ENCODE measurements at regions not wholly inside any gene's neighbourhood (a gene's known extent, or its start where the extent isn't known, plus 50 kb on each side); places are given as distances from the start of the nearest gene placed in this dataset.

DNA sequence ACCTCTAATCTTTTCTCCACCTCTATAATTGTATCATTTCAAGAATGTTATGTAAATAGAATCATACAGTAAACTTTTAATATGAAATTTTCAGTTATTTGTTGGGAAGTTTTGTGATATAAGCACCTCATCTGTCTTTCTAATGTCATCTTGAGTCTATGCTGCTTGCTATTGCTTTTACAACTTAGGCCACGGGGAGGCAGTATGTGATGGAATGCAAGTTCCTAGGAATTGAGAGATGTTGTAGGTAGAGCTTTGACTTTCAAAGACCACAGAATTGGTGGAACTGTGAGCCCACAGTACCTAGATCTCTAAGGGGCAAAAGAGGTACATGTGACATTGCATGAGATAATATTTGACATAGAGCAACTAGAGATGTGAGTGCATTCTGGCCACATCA lies 328.3 kb downstream of the MFSD1 start:
- Histone ChIP-seq H3K27ac (ENCODE audit: low read depth, low read length) (no peak overlapping the region), H3K27me3 (ENCODE audit: control insufficient read depth, low read length) (no peaks in the 10 kb centered on the region), H3K36me3 (ENCODE audit: control insufficient read depth, low read length) (no peaks in the 10 kb centered on the region), H3K4me3 (ENCODE audit: low read length) (no peak overlapping the region), H3F3A (ENCODE audit: control insufficient read depth, insufficient read depth) (no peaks in the 10 kb centered on the region), H3K9me3 (ENCODE audit: control insufficient read depth, insufficient read depth, low read length) (no peaks in the 10 kb centered on the region), H4K20me1 (ENCODE audit: control insufficient read depth, insufficient read depth, low read depth, low read length) (no peaks in the 10 kb centered on the region), H3K4me2 (ENCODE audit: low read length) (no peak overlapping the region), H3K9me2 (replicated peaks; ENCODE audit: control insufficient read depth, low read length) (no peaks in the 10 kb centered on the region), H3K79me2 (ENCODE audit: control insufficient read depth, low read length) (no peaks in the 10 kb centered on the region), H3K4me1 (ENCODE audit: control insufficient read depth, low read length) (no peaks in the 10 kb centered on the region)
- no peak for TF ChIP-seq EZH2phosphoT487 (IDR thresholded peaks at IDR 0.05; ENCODE audit: borderline replicate concordance, low read length)
- TF ChIP-seq, protein P1, sequence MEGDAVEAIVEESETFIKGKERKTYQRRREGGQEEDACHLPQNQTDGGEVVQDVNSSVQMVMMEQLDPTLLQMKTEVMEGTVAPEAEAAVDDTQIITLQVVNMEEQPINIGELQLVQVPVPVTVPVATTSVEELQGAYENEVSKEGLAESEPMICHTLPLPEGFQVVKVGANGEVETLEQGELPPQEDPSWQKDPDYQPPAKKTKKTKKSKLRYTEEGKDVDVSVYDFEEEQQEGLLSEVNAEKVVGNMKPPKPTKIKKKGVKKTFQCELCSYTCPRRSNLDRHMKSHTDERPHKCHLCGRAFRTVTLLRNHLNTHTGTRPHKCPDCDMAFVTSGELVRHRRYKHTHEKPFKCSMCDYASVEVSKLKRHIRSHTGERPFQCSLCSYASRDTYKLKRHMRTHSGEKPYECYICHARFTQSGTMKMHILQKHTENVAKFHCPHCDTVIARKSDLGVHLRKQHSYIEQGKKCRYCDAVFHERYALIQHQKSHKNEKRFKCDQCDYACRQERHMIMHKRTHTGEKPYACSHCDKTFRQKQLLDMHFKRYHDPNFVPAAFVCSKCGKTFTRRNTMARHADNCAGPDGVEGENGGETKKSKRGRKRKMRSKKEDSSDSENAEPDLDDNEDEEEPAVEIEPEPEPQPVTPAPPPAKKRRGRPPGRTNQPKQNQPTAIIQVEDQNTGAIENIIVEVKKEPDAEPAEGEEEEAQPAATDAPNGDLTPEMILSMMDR (IDR thresholded peaks at IDR 0.05; ENCODE audit: low read depth, low read length, poor library complexity, severe bottlenecking), result peak; percentile 77

DNA sequence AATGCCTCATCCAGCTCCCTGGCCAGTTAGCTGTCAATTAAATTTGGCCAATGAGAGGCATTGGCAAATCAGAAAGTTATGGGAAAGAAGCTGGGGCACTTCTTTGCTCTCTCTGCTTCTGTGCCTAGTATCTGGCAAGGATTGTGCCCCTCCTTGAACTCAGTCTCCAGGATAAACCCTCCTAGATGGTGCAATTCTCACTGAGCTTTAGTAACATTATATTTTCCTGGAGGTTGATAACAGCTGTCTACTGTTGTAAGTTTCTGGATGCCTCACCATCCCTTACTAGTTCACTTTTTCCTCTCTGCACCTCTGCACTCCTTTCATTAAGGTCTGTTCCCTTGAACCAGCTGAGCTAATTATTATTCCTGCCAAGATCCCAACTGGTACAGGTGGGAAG lies 329.5 kb downstream of the MFSD1 start:
- H3K27ac ChIP-seq (ENCODE audit: low read depth, low read length), result no peak overlapping the region
- no peaks in the 10 kb centered on the region for H3K27me3 ChIP-seq (ENCODE audit: control insufficient read depth, low read length)
- no peaks in the 10 kb centered on the region for H3K9me2 ChIP-seq (replicated peaks; ENCODE audit: control insufficient read depth, low read length)
- TF ChIP-seq EZH2phosphoT487 (IDR thresholded peaks at IDR 0.05; ENCODE audit: borderline replicate concordance, low read length), result no peak
- TF ChIP-seq, protein P1 (IDR thresholded peaks at IDR 0.05; ENCODE audit: low read depth, low read length, poor library complexity, severe bottlenecking), result no peak
- no peak overlapping the region for H3K4me2 ChIP-seq (ENCODE audit: low read length)
- H3K4me1 ChIP-seq (ENCODE audit: control insufficient read depth, low read length), result no peaks in the 10 kb centered on the region
- no peaks in the 10 kb centered on the region for H3K36me3 ChIP-seq (ENCODE audit: control insufficient read depth, low read length)
- H3K9me3 ChIP-seq (ENCODE audit: control insufficient read depth, insufficient read depth, low read length), result no peaks in the 10 kb centered on the region
- H3F3A ChIP-seq (ENCODE audit: control insufficient read depth, insufficient read depth), result no peaks in the 10 kb centered on the region
- H3K4me3 ChIP-seq (ENCODE audit: low read length), result no peak overlapping the region
- no peaks in the 10 kb centered on the region for H3K79me2 ChIP-seq (ENCODE audit: control insufficient read depth, low read length)
- H4K20me1 ChIP-seq (ENCODE audit: control insufficient read depth, insufficient read depth, low read depth, low read length), result no peaks in the 10 kb centered on the region

DNA sequence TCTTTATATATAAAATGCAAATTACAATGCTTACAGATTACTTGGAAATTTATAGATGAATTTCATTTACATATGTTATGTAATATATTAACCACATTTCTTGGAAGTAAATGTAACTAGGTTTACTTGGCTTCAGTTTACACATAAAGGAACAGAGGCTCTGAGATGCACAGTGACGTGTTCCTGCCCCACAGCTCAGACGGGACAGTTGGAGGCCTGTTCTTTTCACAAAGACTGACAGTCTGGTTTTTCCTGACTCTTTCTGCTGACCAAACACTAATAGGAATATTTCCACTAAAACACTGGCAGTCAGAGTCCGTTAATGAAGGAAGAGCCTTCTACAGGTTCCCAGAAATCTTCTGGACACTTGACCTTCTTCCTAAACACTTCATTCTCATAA lies 336.1 kb downstream of the MFSD1 start:
- H3K9me3 ChIP-seq (ENCODE audit: control insufficient read depth, insufficient read depth, low read length), result no peaks in the 10 kb centered on the region
- no peaks in the 10 kb centered on the region for H4K20me1 ChIP-seq (ENCODE audit: control insufficient read depth, insufficient read depth, low read depth, low read length)
- no peaks in the 10 kb centered on the region for H3K9me2 ChIP-seq (replicated peaks; ENCODE audit: control insufficient read depth, low read length)
- no peak overlapping the region for H3K27ac ChIP-seq (ENCODE audit: low read depth, low read length)
- H3K36me3 ChIP-seq (ENCODE audit: control insufficient read depth, low read length), result no peaks in the 10 kb centered on the region
- no peaks in the 10 kb centered on the region for H3K79me2 ChIP-seq (ENCODE audit: control insufficient read depth, low read length)
- H3F3A ChIP-seq (ENCODE audit: control insufficient read depth, insufficient read depth), result no peaks in the 10 kb centered on the region
- H3K27me3 ChIP-seq (ENCODE audit: control insufficient read depth, low read length), result no peaks in the 10 kb centered on the region
- TF ChIP-seq, protein P1 (IDR thresholded peaks at IDR 0.05; ENCODE audit: low read depth, low read length, poor library complexity, severe bottlenecking), result no peak
- TF ChIP-seq EZH2phosphoT487 (IDR thresholded peaks at IDR 0.05; ENCODE audit: borderline replicate concordance, low read length), result no peak
- H3K4me1 ChIP-seq (ENCODE audit: control insufficient read depth, low read length), result no peaks in the 10 kb centered on the region
- no peak overlapping the region for H3K4me3 ChIP-seq (ENCODE audit: low read length)
- no peak overlapping the region for H3K4me2 ChIP-seq (ENCODE audit: low read length)

DNA sequence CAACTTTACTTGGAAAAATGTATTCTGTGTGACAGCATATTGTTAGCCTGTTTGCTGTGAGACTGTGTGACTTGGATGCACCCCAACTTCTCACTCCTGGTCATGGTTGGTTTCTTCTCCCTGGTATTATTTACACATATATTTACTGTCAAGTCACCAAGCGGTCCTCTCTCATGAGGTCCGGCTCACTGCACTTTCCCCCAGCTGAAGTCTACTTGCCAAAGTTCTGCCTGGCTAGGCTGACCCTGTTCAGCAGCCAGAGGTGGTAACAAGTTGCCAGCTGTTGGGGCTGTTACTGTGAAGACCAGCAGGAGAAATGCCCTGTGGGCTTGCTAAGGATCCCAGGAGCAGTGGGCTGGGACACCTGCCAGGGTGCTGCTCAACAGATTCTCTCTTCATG lies 337.5 kb downstream of the MFSD1 start:
- no peaks in the 10 kb centered on the region for H3K27me3 ChIP-seq (ENCODE audit: control insufficient read depth, low read length)
- no peaks in the 10 kb centered on the region for H3K36me3 ChIP-seq (ENCODE audit: control insufficient read depth, low read length)
- H3K4me3 ChIP-seq (ENCODE audit: low read length), result no peak overlapping the region
- no peaks in the 10 kb centered on the region for H3K9me3 ChIP-seq (ENCODE audit: control insufficient read depth, insufficient read depth, low read length)
- H3K27ac ChIP-seq (ENCODE audit: low read depth, low read length), result no peak overlapping the region
- H4K20me1 ChIP-seq (ENCODE audit: control insufficient read depth, insufficient read depth, low read depth, low read length), result no peaks in the 10 kb centered on the region
- H3K4me2 ChIP-seq (ENCODE audit: low read length), result no peak overlapping the region
- TF ChIP-seq EZH2phosphoT487 (IDR thresholded peaks at IDR 0.05; ENCODE audit: borderline replicate concordance, low read length), result no peak
- TF ChIP-seq, protein P1 (IDR thresholded peaks at IDR 0.05; ENCODE audit: low read depth, low read length, poor library complexity, severe bottlenecking), result no peak
- H3K79me2 ChIP-seq (ENCODE audit: control insufficient read depth, low read length), result no peaks in the 10 kb centered on the region
- no peaks in the 10 kb centered on the region for H3K4me1 ChIP-seq (ENCODE audit: control insufficient read depth, low read length)
- no peaks in the 10 kb centered on the region for H3F3A ChIP-seq (ENCODE audit: control insufficient read depth, insufficient read depth)
- no peaks in the 10 kb centered on the region for H3K9me2 ChIP-seq (replicated peaks; ENCODE audit: control insufficient read depth, low read length)

Data from DOHH2 (cell line).